Nucleus accumbens (tissue), 56 donors: ENCODE measurements at regions not wholly inside any gene's neighbourhood (a gene's known extent, or its start where the extent isn't known, plus 50 kb on each side); places are given as distances from the start of the nearest gene placed in this dataset.

ENCODE experiments used
- DNase-seq, 56 donors: peaks; one replicate each; lab custom pipeline; 2025; lab: John Stamatoyannopoulos, UW

DNA sequence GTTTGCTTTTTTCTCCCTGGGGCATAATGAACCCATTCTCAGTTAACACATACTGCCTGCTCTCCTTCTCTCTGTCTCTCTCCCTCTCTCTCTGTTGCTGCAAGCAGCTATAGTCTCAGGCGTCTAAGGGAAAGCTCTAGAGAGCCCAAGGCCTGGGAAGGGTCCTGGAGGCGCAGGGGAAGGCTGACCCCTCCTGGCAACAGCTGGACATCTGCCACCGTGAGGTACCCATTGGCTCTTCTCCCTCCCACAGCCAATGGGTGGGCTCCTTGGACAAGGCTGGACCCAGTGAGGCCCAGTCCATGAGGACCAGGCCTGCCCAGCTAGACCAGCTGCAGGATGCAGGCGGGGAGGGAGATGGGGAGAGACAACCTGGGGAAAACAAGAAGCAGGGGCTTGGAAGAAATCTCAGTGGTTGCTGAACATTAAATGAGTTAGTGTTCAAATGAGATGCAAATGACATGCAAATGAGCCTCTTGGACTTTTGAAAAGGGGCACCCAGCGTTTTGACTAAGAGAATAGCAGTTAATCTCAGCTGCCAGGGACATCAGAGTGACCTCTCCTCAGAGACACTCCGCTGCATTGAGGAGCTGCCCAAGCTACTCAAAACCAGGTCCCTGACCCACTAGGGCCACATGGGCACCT lies 349.7 kb downstream of the BUD13 start:
- no peak for DNase-seq

DNA sequence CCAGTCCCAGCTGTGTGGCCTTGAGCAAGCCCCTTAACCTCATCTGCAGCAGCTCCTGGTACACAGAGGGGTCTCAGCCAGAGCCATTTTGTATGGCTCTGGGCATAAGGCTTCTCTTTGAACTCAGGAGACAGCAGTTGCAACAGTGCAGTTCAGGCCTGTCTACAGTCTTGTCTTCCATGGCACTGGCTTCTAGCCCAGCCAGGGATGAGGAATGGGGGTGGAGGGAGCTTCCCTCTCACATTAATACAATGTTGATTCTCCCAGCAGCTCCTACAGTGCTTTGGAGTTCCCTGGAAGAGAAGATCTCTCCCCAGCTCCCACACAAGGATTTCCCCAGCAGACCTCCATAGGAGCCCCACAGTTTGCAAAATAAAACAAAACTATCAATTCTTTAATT lies 350.2 kb downstream of the BUD13 start:
- peak in 1 of 56 donors; percentile 28 for DNase-seq

DNA sequence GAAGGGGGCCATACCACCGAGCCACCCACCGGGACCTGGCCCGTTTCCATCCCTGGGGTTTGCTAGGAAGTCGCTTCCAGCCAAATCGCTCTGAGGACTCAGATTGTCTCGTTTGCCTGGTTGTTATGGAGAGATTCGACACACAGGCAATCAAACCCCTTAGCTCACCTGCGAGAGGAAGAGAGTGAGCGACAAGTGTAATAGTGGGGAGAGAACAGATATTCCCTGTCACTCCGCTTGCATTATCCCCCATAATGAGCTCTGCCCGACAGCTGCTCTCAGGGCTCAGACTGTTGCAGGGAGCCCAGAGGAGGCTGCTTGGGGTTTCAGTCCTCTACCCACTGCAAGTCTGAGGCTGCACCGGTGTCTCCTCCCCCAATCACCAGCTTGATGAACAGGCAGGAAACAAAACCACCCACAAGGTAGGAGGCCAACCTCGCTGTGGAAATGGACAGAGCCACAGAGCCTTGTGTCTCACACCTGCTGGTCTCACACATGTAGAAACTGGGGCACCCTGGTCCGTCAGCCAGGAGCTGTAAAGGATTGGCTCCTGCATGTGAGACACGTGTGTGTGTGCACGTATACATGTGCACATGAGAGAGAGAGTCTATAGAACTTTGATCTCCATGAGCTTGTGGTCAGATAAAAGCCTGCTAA lies 351.1 kb downstream of the BUD13 start:
- peak in 2 of 56 donors; percentile 6 to 13 for DNase-seq

DNA sequence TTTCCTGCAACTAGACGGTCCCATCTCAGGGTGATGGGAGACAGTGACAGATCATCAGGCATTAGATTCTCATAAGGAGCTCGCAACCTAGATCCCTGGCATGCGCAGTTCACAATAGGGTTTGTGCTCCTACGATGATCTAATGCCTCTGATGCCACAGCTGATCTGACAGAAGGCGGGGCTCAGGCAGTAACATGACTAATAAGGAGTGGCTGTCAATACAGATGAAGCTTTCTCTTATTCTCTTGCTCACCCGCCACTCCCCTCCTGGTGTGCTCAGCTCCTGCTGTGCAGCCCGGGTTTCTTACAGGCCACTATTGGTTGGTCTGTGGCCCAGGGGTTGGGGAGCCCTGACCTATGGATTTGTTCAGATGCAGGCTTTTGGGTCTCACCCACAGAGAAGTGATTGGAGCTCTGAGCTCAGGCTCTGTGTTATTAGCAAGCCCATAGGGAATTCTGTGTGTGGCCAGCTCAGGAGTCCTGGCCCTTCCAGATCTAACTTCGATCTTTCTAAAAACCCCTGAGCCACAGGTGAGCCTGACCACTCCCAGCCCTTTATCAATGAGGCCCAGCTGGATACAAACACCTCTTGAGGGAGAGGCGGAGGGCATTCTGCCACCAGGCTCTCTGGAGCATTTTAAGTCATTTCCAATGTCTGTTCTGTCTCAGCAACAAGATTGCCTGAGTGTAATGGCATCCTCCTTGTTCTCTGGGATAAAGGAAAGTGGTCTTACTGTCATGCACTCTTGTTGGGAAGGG lies 351.8 kb downstream of the BUD13 start:
- peak in 19 of 56 donors; percentile 11 to 62 (median 30) for DNase-seq

DNA sequence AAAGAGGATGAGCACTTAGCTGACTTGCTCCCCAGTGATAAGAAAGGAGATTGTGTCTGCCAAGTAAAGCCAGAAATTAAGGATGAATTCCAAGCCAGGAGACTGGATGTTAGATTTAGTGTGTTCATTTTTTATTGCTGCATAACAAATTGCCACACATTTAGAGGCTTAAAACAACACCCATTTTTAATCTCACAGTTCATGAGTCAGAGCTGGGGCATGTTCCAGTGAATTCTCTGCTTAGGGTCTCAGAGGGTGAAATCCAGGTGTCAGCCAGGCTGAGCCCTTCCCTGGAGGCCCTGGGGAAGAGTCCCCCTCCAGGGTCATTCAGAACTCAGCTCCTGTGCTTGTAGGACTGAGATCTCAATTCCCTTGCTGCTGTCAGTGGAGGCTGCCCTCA lies 352.8 kb downstream of the BUD13 start:
- DNase-seq = no peak

DNA sequence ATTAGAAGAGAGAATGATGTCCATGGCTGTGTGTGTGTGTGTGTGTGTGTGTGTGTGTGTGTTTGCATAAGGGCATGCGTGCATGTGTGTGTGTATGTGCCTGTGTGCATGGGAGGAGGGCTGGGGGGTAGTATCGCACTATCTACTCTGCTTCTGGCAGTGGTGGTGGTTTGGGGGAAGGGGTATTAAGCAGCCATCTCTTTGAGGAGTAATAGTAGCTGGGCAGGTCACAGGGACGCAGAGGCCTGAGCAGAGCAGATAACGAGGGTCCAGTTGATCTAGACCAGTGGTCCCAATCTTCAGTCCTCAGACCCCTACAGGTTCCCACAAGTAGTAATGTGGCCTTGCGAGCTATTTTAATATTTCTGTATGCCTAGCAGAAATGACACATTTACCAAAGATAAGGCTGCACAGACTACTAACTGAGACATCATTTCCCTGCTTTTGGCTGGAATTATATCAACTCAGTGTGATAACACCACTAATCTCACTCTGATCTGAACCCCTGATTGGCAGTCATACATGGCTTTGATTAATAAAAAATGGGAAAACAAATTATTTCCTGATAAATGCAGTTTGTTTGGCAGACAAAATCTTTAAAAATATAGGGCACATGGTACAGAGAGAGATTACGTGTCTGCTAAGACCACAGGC lies 354.3 kb downstream of the BUD13 start:
- DNase-seq = no peak

DNA sequence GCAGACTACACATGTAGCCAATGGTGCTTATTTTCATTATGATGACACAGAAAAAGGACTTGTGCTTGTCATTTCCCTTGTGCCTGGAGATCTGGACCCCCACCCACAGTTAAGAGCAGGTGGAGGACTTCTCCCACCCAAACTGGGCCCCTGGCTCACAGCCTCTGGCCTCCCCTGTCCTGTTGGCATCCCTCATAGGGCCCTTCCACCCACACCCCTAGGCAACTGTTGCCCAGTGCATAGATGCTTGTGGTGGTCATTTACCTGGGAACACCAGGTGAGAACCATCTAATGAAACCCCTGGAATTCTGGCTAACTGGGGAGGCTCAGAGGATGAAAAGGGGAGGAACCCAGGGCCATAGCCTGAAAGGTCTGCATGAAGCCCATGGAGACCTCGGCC lies 355.9 kb downstream of the BUD13 start:
- no peak for DNase-seq

DNA sequence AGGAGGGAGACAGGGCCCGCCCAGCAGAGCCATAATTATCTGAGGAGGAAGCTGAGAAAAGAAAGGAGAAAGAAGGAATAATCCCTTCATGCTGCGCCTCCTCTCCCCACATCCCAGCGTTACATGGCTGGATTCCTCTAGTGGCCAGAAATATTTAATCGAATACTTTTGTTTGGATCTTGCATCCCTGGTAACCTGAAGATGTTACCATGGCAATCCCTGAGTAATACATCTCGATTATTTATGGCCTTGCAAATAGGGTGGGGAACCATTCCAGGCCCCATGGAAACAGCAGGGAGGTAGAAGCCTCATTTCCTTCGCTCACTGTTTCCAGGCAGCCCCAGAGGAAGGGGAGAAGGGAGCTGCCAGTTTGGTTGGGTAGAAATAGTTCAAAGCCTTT lies 357.7 kb downstream of the BUD13 start:
- peak in 19 of 56 donors; percentile 8 to 67 (median 31) for DNase-seq

DNA sequence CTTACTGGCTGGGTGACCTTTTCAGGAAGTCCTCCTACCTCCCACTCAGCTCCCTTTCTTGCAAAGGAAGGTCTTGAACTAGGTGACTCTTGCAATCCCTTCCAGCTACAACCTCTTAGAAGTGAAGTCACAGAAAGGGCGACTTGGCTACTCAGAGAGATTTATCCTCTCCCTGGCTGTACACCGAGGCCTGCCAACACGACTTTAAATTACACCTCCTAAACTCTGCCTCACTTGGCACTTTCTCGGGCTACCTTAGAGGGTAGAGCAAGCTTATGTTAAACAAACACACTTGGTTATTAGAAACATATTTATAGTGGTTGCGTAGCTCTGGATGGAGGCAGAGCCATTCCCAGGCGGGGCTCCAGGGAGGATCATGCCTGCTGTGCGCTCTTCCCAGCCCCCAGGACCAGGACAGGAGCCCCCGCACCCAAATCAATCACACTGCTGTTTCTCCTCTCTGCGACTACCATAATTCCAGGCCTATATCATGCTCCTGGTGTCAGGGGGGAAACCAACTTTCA lies 358.4 kb downstream of the BUD13 start:
- no peak for DNase-seq

DNA sequence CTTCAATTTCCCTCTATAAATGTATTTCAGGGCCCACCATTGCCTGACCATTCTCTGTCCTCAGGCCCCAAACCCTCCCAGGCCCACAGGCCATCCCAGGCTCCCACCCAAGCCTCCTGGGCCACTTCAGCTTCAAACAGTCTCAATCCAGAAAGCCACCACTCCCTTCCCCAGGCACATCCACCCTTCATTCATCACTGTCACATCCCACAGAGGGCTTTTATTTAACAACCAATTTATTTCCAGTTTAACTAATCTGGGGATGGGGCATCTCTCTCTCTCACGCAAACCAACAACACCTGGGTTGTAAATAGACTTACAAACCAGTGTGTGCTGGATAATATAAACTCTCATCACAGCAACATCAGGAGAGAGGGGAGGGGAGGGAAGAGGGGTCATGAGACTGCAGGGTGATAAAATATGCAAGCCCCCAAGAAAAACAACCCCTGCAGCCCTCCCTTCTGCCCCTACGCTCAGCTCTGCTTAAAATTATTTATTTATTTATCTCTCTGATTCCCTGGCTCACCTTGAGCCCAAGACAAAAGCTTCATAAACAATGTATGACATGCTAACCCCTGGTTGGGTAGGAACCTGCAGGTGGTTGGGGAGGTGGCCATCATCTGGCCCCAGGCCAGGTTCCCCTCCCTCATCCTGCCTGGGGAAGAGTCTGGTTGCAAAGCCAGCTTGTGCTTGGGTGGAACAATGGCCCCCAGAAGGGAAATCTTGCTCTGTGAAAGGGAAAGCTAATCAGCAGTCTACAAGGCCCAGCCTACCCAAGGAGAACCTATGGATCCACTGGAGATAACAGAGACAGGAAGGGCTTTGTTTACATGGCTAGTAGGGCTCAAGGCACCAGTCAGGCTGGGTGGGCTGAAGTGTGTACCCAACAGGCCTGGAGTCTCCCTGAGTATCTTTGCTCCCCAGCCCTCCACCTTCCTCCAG lies 359.2 kb downstream of the BUD13 start:
- no peak for DNase-seq

DNA sequence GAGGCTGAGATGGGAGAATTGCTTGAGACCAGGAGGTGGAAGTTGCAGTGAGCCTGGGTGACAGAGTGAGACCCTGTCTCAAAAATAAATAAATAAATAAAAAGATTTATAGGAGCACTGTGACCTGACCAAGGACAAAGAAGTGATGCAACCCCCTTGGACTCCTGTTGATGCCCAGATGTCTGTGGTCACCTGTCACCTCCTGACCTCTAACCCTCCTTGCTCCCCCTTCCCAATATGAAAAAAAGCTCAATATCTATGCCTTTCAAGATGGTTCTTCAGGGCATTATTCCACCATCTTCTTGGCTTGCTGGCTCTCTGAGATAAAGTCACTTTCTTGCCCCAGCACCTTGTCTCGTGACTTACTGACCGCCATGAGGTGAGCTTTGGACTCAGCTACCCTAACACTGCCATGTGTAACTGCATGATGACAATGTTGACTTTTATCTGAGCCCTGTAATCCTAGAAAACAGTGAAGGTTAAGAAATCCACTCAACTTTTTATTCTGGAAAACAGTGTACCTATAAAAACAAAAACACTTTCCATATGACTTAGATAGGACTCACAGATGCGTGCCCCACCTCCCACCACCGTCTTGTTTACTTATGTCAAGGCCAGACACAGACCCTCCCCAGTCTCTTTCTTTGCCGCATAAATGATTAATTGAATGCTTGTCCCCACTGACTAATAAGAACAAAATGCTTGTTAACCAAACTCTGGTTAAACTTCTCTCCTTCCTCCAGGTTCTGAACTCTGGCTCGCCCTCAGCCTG lies 360.5 kb downstream of the BUD13 start:
- no peak for DNase-seq

DNA sequence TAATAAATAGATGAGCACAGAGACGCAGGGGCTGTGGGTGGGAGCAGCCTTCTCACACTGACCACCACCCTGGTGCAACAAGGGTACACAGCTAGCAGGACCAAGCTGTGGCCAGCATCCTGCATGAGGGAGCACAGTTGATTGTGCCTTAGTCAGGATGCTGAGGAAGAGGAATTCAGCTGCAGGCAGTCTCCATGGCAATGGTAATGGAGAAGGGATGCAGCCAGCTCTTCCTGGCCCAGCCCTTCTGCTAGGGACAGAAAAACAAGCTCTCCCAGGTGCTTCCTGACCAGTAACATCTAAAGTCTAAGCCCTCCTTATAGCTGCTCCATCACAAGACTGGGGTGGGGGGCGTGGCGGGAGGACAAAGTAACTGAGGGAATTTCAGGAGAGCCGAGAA lies 363.5 kb downstream of the BUD13 start:
- peak in 2 of 56 donors; percentile 10 to 15 for DNase-seq

DNA sequence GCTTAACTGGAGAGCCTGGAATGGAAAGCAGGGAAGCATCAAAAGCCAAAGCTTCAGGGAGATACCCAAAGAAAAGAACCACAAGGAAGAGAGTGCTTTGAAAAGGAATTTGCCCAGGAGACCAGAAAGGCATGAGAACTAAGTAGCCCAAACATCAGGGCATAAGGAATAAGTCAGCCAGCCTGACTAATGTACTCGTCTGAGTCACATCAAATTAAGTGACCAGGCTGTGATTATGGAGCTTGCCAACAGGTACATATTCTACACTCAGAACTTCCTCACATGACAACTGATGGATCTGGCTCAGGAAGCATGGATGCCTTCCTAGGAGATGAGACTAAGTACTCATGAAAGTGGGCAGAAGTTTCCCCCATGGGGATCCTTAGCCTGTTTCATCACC lies 366.7 kb downstream of the BUD13 start:
- no peak for DNase-seq

DNA sequence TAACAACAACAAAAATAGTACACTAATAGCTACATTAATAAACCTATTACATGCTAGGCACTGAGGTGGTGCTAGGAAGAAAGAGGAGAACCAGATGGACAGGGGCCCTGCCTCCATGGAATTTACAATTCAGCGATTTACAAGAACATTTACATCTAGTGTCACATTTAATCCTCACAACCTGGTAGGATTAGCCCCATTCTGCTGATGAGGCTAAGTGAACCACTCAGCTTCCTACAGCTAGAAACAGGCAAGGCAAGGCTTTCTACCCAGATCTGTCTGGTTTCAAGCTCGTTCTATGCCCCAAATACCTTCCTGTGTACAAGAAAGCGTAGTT lies 368.4 kb downstream of the BUD13 start:
- no peak for DNase-seq

DNA sequence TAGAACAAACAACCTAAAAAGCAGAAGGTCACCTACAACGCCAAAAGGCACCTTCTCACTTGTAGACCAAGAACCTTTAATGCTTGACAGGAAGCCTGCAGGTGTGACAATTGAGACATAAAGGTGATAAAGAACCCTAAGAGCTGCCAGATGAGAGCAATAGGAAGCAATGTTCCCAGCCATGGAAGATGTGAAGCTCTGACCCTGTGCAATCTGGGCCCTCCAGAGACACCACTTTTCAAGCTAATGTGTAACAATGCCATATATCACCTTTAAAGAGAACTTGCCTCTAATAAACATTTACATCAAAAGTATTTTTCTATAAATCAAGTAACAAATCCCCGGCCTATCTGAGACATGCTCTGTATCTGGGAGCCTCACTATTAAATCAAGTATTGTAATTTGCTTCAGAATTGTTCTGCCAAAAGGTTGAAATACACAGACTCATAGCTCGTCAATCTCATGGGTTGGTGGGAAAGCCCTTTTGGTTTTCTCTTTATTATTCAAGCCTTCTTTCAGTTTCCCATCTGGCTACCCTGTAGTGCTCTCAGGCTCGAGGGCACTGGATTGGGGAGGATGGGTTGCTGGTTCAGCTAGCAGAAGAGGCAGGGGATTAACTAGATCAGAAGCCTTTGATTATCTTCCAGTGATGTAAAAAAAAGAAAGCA lies 368.9 kb downstream of the BUD13 start:
- no peak for DNase-seq

DNA sequence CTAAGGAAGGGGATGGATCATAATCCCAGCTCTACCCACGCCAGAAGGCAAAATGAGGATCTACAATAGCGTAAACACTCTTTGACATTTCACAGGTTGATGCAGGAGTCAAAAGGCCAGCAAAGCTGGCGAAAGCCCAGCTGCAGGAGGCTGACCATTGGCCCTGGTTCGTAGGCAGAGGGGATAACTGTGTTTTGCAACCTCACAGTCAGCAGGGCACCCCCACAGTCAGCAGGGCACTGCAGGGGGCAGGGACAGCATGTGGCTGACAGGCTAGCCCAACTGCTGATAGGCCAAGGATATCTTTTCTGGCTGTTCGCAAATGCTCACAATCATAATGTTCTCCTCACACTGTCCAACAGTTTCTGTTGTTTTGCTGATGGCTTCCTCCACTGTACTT lies 372.7 kb downstream of the BUD13 start:
- DNase-seq = no peak

DNA sequence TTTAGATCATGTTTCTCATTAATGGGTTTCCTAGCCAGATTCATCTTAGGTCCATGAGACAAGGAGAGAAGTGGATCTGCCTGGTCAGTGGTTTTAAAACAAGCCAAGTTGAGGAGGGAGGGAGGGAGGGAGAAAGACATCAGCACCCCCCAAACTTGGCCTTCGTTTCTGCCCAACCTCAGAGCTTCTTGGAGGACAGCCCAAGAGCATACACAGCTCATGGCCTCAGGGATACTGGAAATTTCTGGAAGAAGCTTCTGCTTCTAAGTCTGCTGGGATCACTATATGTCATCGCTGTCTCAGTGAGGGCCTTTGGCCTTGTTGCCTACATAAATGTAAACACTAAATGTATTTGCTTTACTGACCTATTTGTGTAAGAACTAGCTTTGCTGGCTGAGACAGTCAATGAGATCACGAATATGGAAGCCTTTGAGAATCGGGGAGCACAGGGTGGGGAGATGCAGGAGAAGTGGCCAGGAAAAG lies 375.1 kb downstream of the BUD13 start:
- no peak for DNase-seq

DNA sequence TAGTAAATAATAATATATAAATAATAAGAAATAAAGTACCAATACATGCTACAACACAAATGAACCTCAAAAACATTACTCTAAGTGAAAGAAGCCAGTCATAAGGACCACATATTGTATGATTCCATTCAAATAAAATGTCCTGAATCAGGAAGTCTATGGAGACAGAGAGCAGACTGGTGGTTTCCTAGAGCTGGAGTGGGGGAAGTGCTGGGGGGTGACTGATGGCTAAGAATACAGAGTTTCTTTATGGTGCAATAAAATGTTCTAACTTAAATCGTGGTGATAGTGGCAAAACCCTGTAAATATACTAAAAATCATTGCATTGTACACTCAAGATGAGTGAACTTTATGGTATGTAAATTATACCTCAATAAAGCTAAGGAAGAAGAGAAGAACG lies 376.5 kb downstream of the BUD13 start:
- DNase-seq = no peak

DNA sequence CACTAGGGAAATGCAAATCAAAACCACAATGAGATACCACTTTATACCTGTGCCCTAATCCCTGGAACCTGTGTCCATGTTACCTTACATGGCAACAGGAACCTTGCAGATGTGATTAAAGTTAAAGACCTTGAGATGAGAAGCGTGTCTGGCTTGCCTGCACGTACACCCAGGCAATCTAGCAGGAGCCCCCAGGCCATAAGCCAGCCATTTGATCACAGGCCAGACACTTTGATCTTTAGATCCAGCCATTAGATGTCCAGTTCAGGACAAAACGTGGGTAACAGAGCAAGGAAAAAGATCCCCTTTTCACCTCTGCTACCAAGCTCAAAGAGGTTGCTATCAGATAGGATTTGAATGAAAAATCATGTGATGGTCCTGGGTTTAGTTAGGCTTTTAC lies 378.8 kb downstream of the BUD13 start:
- no peak for DNase-seq
